ENCODE measurements at regions not wholly inside any gene's neighbourhood (a gene's known extent, or its start where the extent isn't known, plus 50 kb on each side); places are given as distances from the start of the nearest gene placed in this dataset.

DNA sequence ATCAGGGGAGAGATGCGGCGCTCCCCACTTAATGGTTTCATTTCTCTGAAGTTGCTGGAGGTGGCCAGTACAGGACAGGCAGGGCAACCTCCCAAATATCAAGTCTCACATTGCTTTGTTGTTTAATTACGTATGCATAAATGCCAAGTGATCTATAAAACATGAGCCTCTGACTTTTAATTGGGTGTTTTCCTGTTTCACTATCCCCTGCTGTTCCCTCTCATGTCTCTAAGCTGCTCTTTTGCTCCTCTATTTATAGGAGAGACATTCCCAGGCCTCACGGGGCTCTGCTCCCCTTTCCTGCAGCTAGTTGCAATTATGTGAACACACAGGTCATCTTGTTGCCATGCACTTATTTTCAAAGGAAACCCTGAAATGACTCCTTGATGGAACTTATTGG lies 1173.5 kb upstream of the GOT2 start:
- TF ChIP-seq, protein P1, sequence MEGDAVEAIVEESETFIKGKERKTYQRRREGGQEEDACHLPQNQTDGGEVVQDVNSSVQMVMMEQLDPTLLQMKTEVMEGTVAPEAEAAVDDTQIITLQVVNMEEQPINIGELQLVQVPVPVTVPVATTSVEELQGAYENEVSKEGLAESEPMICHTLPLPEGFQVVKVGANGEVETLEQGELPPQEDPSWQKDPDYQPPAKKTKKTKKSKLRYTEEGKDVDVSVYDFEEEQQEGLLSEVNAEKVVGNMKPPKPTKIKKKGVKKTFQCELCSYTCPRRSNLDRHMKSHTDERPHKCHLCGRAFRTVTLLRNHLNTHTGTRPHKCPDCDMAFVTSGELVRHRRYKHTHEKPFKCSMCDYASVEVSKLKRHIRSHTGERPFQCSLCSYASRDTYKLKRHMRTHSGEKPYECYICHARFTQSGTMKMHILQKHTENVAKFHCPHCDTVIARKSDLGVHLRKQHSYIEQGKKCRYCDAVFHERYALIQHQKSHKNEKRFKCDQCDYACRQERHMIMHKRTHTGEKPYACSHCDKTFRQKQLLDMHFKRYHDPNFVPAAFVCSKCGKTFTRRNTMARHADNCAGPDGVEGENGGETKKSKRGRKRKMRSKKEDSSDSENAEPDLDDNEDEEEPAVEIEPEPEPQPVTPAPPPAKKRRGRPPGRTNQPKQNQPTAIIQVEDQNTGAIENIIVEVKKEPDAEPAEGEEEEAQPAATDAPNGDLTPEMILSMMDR (CRISPR knock-in tag; IDR thresholded peaks at IDR 0.05) = no peak
- TF ChIP-seq POLR2AphosphoS5 (IDR thresholded peaks at IDR 0.05; ENCODE audit: low read depth, low read length) (no peak), HIVEP1 (CRISPR knock-in tag; IDR thresholded peaks at IDR 0.05) (no peak), ZNF747 (CRISPR knock-in tag; IDR thresholded peaks at IDR 0.05; ENCODE audit: borderline replicate concordance) (no peak)
- TF ChIP-seq, protein P2, sequence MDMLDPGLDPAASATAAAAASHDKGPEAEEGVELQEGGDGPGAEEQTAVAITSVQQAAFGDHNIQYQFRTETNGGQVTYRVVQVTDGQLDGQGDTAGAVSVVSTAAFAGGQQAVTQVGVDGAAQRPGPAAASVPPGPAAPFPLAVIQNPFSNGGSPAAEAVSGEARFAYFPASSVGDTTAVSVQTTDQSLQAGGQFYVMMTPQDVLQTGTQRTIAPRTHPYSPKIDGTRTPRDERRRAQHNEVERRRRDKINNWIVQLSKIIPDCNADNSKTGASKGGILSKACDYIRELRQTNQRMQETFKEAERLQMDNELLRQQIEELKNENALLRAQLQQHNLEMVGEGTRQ (IDR thresholded peaks at IDR 0.05; ENCODE audit: low read depth, low read length) = no peak
- TF ChIP-seq, protein P2 (CRISPR knock-in tag; IDR thresholded peaks at IDR 0.05; ENCODE audit: borderline replicate concordance) = no peak

Data from HepG2 (cell line).